DOHH2 (cell line): ENCODE measurements at regions not wholly inside any gene's neighbourhood (a gene's known extent, or its start where the extent isn't known, plus 50 kb on each side); places are given as distances from the start of the nearest gene placed in this dataset.
"Not testable (repeated sequence)": the region's sequence is repeated elsewhere in the genome, so short reads cannot be mapped to it uniquely, and the experiment has no call there.

Source experiments
- H3F3A ChIP-seq: fragments of 200-600 bp; sonication (generic), shearing (Covaris generic); 2 replicates; pipeline ENCODE4 v1.6.0; 2016; ENCODE audit warnings: antibody characterized with exemption, mild to moderate bottlenecking; ENCODE audit not compliant: control insufficient read depth, insufficient read depth
- H3K27ac ChIP-seq: fragments of 200-600 bp; sonication (generic); 2 replicates; pipeline ENCODE4 v1.5.1; 2014; ENCODE audit warnings: low read depth, mild to moderate bottlenecking, low read length, moderate library complexity
- H3K27me3 ChIP-seq: fragments of 200-600 bp; sonication (generic); 2 replicates; pipeline ENCODE4 v1.6.1; 2014; ENCODE audit warnings: mild to moderate bottlenecking, low read length, mixed read lengths; ENCODE audit not compliant: control insufficient read depth
- H3K36me3 ChIP-seq: fragments of 200-600 bp; sonication (generic); 2 replicates; pipeline ENCODE4 v1.6.1; 2014; ENCODE audit warnings: mild to moderate bottlenecking, low read length, moderate library complexity, mixed read lengths; ENCODE audit not compliant: control insufficient read depth
- H3K4me1 ChIP-seq: fragments of 200-600 bp; sonication (generic); 2 replicates; pipeline ENCODE4 v1.6.1; 2014; ENCODE audit warnings: mild to moderate bottlenecking, low read length, mixed read lengths; ENCODE audit not compliant: control insufficient read depth
- H3K4me2 ChIP-seq: fragments of 200-600 bp; sonication (generic); 2 replicates; pipeline ENCODE4 v1.6.0; 2014; ENCODE audit warnings: mild to moderate bottlenecking, low read length, moderate library complexity
- H3K4me3 ChIP-seq: fragments of 200-600 bp; sonication (generic); 2 replicates; pipeline ENCODE4 v1.5.1; 2014; ENCODE audit warnings: mild to moderate bottlenecking, low read length, mixed read lengths
- H3K79me2 ChIP-seq: fragments of 200-600 bp; sonication (generic); 2 replicates; pipeline ENCODE4 v1.6.1; 2014; ENCODE audit warnings: mild to moderate bottlenecking, low read length, mixed read lengths; ENCODE audit not compliant: control insufficient read depth
- H3K9me2 ChIP-seq: fragments of 200-600 bp; sonication (generic); replicated peaks from 2 replicates; pipeline ENCODE4 v1.6.1; 2014; ENCODE audit warnings: mild to moderate bottlenecking, low read length, mixed read lengths; ENCODE audit not compliant: control insufficient read depth
- H3K9me3 ChIP-seq: fragments of 200-600 bp; sonication (generic); 2 replicates; pipeline ENCODE4 v1.6.1; 2014; ENCODE audit warnings: antibody characterized with exemption, low read length, mixed read lengths; ENCODE audit not compliant: control insufficient read depth, insufficient read depth
- H4K20me1 ChIP-seq: fragments of 200-600 bp; sonication (generic); 2 replicates; pipeline ENCODE4 v1.6.0; 2014; ENCODE audit warnings: low read depth, mild to moderate bottlenecking, antibody characterized with exemption, low read length, moderate library complexity; ENCODE audit not compliant: control insufficient read depth, insufficient read depth
- CTCF ChIP-seq: fragments of 200-600 bp; sonication (generic); IDR thresholded peaks from one replicate; pipeline ENCODE4 v1.5.1; 2014; ENCODE audit warnings: antibody characterized with exemption, mild to moderate bottlenecking, low read depth, low read length; ENCODE audit not compliant: poor library complexity, severe bottlenecking
- EZH2phosphoT487 ChIP-seq: fragments of 200-600 bp; sonication (generic); IDR thresholded peaks from 2 replicates; pipeline ENCODE4 v1.6.1; 2017; ENCODE audit warnings: borderline replicate concordance, mild to moderate bottlenecking, antibody characterized with exemption, low read length, moderate library complexity, mixed read lengths

- Histone ChIP-seq H3K27me3 (no peaks in the 10 kb centered on the region), H3K4me2 (no peak overlapping the region), H3K9me2 (no peaks in the 10 kb centered on the region), H3K9me3 (no peaks in the 10 kb centered on the region; the same call in 1 of the 2 replicates), H4K20me1 (no peaks in the 10 kb centered on the region), H3F3A (no peaks in the 10 kb centered on the region), H3K36me3 (no peaks in the 10 kb centered on the region), H3K79me2 (no peaks in the 10 kb centered on the region), H3K4me1 (no peaks in the 10 kb centered on the region), H3K4me3 (no peak overlapping the region), H3K27ac (no peak overlapping the region)
- TF ChIP-seq EZH2phosphoT487 (no peak), CTCF (no peak)
Observed at GRCh38 chr16:51523400-51523799, 372.3 kb upstream of the SALL1 start.

- no peak overlapping the region for H3K27ac ChIP-seq
- no peaks in the 10 kb centered on the region for H4K20me1 ChIP-seq
- no peaks in the 10 kb centered on the region for H3K27me3 ChIP-seq
- no peaks in the 10 kb centered on the region for H3F3A ChIP-seq
- no peaks in the 10 kb centered on the region for H3K36me3 ChIP-seq
- no peak overlapping the region for H3K4me2 ChIP-seq
- H3K4me1 ChIP-seq: no peaks in the 10 kb centered on the region
- H3K9me3 ChIP-seq: no peaks in the 10 kb centered on the region; the same call in 1 of the 2 replicates
- no peak overlapping the region for H3K4me3 ChIP-seq
- H3K79me2 ChIP-seq: no peaks in the 10 kb centered on the region
- TF ChIP-seq EZH2phosphoT487 (no peak), CTCF (no peak)
- no peaks in the 10 kb centered on the region for H3K9me2 ChIP-seq
Observed at GRCh38 chr16:51522902-51523301, 371.8 kb upstream of the SALL1 start.

- H3K4me1 ChIP-seq, H3K9me3 ChIP-seq, H3K4me3 ChIP-seq, H3K79me2 ChIP-seq, H3K4me2 ChIP-seq, H4K20me1 ChIP-seq, H3K9me2 ChIP-seq, H3K36me3 ChIP-seq, H3K27ac ChIP-seq, H3K27me3 ChIP-seq, H3F3A ChIP-seq: not testable (repeated sequence)
Observed at GRCh38 chr16:51516960-51517359, 365.9 kb upstream of the SALL1 start.

- Histone ChIP-seq H3F3A (no peaks in the 10 kb centered on the region), H3K79me2 (no peaks in the 10 kb centered on the region), H3K27ac (no peak overlapping the region), H3K4me1 (no peaks in the 10 kb centered on the region), H3K4me3 (no peak overlapping the region), H3K9me2 (no peaks in the 10 kb centered on the region), H4K20me1 (no peaks in the 10 kb centered on the region), H3K4me2 (no peak overlapping the region), H3K36me3 (no peaks in the 10 kb centered on the region), H3K27me3 (no peaks in the 10 kb centered on the region), H3K9me3 (no peaks in the 10 kb centered on the region)
- no peak for TF ChIP-seq CTCF
Observed at GRCh38 chr16:51510416-51510815, 359.3 kb upstream of the SALL1 start.
